ENCODE measurements at regions not wholly inside any gene's neighbourhood (a gene's known extent, or its start where the extent isn't known, plus 50 kb on each side); places are given as distances from the start of the nearest gene placed in this dataset.

DNA sequence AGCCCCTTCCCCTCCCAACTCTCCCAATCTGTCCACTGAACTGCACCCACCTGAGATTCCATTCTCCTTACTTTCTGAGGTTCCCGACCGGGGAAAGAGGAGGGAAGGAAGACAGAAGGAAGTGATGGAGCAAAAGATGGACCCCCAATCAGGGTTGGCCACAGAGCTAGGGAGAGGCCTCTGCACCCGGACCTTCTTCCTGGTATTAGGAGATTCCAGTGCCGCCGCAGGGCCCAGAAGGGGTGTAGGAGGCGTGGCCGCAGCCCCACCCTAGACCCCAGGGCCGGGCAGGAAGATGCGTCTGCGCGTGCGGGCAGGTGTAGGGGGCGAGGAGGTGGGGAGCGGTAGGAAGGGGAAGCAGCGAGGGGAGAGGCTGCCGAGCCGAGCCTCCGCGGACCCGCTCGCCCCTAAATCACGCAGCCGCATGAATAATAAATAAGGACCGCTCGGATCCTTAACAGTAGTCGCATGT is 104.2 kb upstream of the MVB12B start:
- in situ Hi-C loops (cut with HindIII; ENCODE audit: low pct_unique_long_range_greater_than_20kb, low sequenced_read_pairs): no loop called here
- no peak for DNase-seq (ENCODE audit: low read depth in 1 of 2, low spot score in 1 of 2)
- TF ChIP-seq JUND (IDR thresholded peaks at IDR 0.05; ENCODE audit: low read depth): no peak

DNA sequence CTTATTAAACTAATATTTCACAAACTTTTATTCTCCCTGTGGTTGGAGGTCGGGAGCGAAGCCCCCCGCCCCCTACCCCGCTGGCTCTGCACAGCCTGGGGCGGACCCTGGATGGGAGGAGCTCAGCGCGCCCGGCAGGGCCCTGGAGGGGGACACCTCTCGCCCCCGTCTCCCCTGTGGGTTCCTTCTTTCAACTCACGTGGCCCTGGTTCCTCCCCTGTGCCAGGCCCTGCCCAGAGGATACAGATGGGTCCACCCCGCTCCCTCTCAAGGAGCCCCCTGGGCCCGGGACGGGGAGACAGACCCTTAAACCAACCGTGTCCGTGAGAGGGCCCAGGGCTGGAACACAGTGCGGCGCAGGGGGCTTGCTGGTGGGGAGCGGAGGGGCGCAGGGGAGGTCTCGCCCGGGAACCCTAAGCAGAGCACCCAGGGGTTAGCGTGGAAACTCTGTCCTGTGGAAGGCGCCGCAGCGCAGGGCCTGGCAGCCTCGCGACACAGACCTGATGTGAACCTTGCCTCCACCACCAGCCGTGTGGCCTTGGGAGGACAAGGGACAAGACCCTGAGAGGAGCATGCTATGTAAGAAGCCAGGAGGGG is 103.7 kb upstream of the MVB12B start:
- TF ChIP-seq JUND (IDR thresholded peaks at IDR 0.05; ENCODE audit: low read depth): no peak
- no peak for DNase-seq (ENCODE audit: low read depth in 1 of 2, low spot score in 1 of 2)
- in situ Hi-C loops (cut with HindIII; ENCODE audit: low pct_unique_long_range_greater_than_20kb, low sequenced_read_pairs): no loop called here

- TF ChIP-seq JUND (IDR thresholded peaks at IDR 0.05; ENCODE audit: low read depth): no peak
- DNase-seq (ENCODE audit: low read depth in 1 of 2, low spot score in 1 of 2): no peak
- in situ Hi-C loops (cut with HindIII; ENCODE audit: low pct_unique_long_range_greater_than_20kb, low sequenced_read_pairs): no loop called here
These were observed 102.7 kb upstream of the MVB12B start for GRCh38 chr9:126223798-126224531.

- DNase-seq (ENCODE audit: low read depth in 1 of 2, low spot score in 1 of 2): no peak
- in situ Hi-C loops (cut with HindIII; ENCODE audit: low pct_unique_long_range_greater_than_20kb, low sequenced_read_pairs): no loop called here
These were observed 100.7 kb upstream of the MVB12B start for GRCh38 chr9:126225611-126226609.

GRCh38 chr9:126226991-126227936 is 99.4 kb upstream of the MVB12B start:
- DNase-seq (ENCODE audit: low read depth in 1 of 2, low spot score in 1 of 2): no peak
- no peak for TF ChIP-seq JUND (IDR thresholded peaks at IDR 0.05; ENCODE audit: low read depth)
- in situ Hi-C loops (cut with HindIII; ENCODE audit: low pct_unique_long_range_greater_than_20kb, low sequenced_read_pairs): no loop called here

More at GRCh38 chr9:126225611-126226609, 100.7 kb upstream of the MVB12B start:
- TF ChIP-seq JUND (IDR thresholded peaks at IDR 0.05; ENCODE audit: low read depth): no peak

DNA sequence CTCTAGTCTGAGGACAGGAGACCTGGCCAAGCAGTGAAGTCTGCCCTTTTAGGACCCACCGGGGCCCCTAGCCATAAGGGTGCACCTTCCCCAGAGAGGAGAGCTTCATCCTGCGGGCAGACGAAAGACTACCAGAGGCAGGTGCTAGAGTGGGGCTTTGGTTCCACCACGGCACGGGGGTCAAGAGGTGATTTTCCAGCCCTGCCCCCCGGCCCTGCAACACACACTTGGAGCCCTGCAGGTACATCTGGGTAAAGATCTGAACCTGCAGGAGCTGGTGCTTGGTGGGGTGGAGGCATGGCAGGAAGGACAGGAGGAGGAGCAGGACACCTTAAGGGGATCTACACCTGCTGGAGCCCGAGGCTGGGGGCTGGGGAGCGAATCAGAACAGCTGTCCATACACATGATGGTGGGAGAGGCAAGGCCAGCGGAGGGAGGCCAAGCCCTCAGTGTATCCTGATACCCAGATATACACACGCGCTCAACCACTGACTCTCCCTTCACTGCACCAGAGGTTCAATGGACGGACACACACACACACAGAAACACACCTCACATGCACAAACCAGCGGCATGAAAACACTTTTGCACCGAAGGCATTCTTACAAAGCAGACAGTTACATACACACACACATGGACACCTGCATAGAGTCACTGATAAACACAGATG is 98.4 kb upstream of the MVB12B start:
- no peak for DNase-seq (ENCODE audit: low read depth in 1 of 2, low spot score in 1 of 2)
- no peak for TF ChIP-seq JUND (IDR thresholded peaks at IDR 0.05; ENCODE audit: low read depth)
- in situ Hi-C loops (cut with HindIII; ENCODE audit: low pct_unique_long_range_greater_than_20kb, low sequenced_read_pairs): no loop called here

- DNase-seq (ENCODE audit: low read depth in 1 of 2, low spot score in 1 of 2): peak; percentile 81 to 87
- no peak for TF ChIP-seq JUND (IDR thresholded peaks at IDR 0.05; ENCODE audit: low read depth)
These were observed 97.7 kb upstream of the MVB12B start for GRCh38 chr9:126228781-126229444.

DNA sequence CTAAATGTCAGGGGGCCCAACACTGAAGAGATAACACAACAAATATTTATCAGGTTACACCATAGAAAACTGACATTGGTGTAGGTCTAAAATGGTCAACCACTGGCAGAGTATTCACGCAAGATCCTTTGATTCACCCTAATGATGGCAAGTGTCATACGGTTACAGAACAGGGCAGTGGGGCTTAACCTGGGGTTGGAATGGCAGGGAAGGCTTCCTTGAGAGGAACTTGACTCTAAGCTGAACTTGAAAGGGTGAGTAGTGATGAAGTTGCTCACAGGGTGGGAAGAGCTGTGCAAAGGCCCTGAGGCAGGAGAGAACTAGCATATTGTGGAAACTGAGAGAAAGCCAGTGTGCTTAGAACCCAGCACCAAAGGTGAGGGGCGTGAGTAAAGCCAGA is 97.1 kb upstream of the MVB12B start:
- in situ Hi-C loops (cut with HindIII; ENCODE audit: low pct_unique_long_range_greater_than_20kb, low sequenced_read_pairs): no loop called here

More at GRCh38 chr9:126228781-126229444, 97.7 kb upstream of the MVB12B start:
- in situ Hi-C loops (cut with HindIII; ENCODE audit: low pct_unique_long_range_greater_than_20kb, low sequenced_read_pairs): no loop called here

DNA sequence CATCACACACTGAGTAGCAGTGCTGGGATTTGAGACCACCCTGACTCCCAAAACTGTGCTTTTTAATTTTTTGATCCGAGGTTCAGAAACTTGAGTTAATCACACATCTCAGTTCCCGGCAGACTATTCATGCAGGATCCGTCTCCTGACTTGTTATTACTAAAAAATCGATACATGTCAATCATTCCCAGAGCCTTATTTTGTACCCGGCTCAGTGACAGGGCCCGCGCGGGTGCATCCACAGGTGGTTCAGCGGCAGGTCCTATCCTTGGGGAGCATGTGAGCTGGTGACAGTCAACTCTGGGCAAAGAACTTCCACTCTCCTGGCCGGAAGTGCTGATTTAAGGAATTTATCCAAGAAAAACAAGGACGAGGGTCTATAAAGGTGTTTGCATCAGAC is 95.9 kb upstream of the MVB12B start:
- in situ Hi-C loops (cut with HindIII; ENCODE audit: low pct_unique_long_range_greater_than_20kb, low sequenced_read_pairs): no loop called here
- DNase-seq (ENCODE audit: low read depth in 1 of 2, low spot score in 1 of 2): no peak
- TF ChIP-seq JUND (IDR thresholded peaks at IDR 0.05; ENCODE audit: low read depth): no peak

More for the DNA sequence above, 97.1 kb upstream of the MVB12B start:
- DNase-seq (ENCODE audit: low read depth in 1 of 2, low spot score in 1 of 2): no peak
- no peak for TF ChIP-seq JUND (IDR thresholded peaks at IDR 0.05; ENCODE audit: low read depth)

DNA sequence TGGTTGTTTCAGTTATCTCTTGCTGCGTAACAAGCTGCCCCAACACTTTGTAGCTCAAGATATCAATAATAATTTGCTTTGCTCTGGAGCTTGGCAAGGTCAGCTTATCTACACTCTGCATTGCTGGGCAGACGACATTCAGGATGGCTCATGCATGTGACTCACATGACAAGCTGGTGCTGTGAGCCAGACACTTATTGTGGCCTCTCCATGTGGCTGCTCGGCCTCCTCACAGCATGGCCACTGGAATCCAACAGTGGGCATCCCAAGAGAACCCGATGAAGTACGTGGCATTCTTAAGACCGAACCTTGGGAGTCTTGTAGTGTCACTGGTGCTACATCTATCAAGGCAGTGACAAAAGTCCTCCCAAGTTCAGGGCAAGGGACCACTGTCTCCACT is 94.2 kb upstream of the MVB12B start:
- no peak for DNase-seq (ENCODE audit: low read depth in 1 of 2, low spot score in 1 of 2)
- in situ Hi-C loops (cut with HindIII; ENCODE audit: low pct_unique_long_range_greater_than_20kb, low sequenced_read_pairs): no loop called here

DNA sequence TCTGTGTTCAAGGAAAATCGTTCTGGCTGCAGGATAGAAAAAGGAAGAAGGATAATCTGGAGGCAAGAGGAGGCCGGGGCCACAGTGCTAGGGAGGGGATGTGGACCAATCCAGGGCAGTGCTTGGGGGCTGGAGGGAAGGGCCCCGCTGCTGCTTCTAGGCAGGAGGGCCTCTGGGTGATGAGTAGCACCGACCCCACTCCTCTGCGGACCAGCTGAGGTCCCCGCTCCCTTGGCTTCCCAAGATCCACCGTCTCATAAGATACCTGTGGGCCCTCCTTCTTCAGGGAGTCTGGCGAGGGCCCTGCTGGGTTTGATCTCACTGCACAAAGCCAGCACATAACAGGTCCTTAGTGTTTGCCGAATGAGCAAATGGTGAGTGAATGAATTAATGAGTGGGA is 93.5 kb upstream of the MVB12B start:
- TF ChIP-seq JUND (IDR thresholded peaks at IDR 0.05; ENCODE audit: low read depth): no peak
- in situ Hi-C loops (cut with HindIII; ENCODE audit: low pct_unique_long_range_greater_than_20kb, low sequenced_read_pairs): no loop called here
- DNase-seq (ENCODE audit: low read depth in 1 of 2, low spot score in 1 of 2): no peak

More for the DNA sequence above, 94.2 kb upstream of the MVB12B start:
- no peak for TF ChIP-seq JUND (IDR thresholded peaks at IDR 0.05; ENCODE audit: low read depth)

Data from T47D (cell line).